ENCODE measurements at regions not wholly inside any gene's neighbourhood (a gene's known extent, or its start where the extent isn't known, plus 50 kb on each side); places are given as distances from the start of the nearest gene placed in this dataset.
"Not testable (repeated sequence)": the region's sequence is repeated elsewhere in the genome, so short reads cannot be mapped to it uniquely, and the experiment has no call there.

- no peak for DNase-seq
These were observed 568.1 kb upstream of the CRIM1 start for GRCh38 chr2:35787302-35788031.

GRCh38 chr2:35785564-35785963 is 570.0 kb upstream of the CRIM1 start:
- DNase-seq: no peak

GRCh38 chr2:35784777-35785176 is 570.8 kb upstream of the CRIM1 start:
- no peak for DNase-seq

GRCh38 chr2:35783723-35784122 is 571.9 kb upstream of the CRIM1 start:
- DNase-seq: no peak

GRCh38 chr2:35741556-35741955 is 614.0 kb upstream of the CRIM1 start:
- DNase-seq: no peak

GRCh38 chr2:35731674-35732073 is 623.9 kb upstream of the CRIM1 start:
- DNase-seq: no peak

- no peak for DNase-seq
These were observed 640.7 kb upstream of the CRIM1 start for GRCh38 chr2:35714883-35715282.

GRCh38 chr2:35708411-35708923 is 647.1 kb upstream of the CRIM1 start:
- no peak for DNase-seq

GRCh38 chr2:35688309-35688708 is 667.3 kb upstream of the CRIM1 start:
- DNase-seq: no peak

GRCh38 chr2:35651688-35652323 is 703.8 kb upstream of the CRIM1 start:
- no peak for DNase-seq

GRCh38 chr2:35614640-35615039 is 740.9 kb upstream of the CRIM1 start:
- DNase-seq: no peak

GRCh38 chr2:35606394-35606793 is 749.2 kb upstream of the CRIM1 start:
- DNase-seq: no peak

- DNase-seq: no peak
These were observed 757.3 kb upstream of the CRIM1 start for GRCh38 chr2:35598310-35598709.

- no peak for DNase-seq
These were observed 763.7 kb upstream of the CRIM1 start for GRCh38 chr2:35591886-35592285.

GRCh38 chr2:35585972-35586371 is 769.6 kb upstream of the CRIM1 start:
- no peak for DNase-seq

GRCh38 chr2:35582637-35583036 is 772.9 kb upstream of the CRIM1 start:
- no peak for DNase-seq

- DNase-seq: no peak
These were observed 774.6 kb upstream of the CRIM1 start for GRCh38 chr2:35580956-35581355.

- not testable (repeated sequence) for DNase-seq
These were observed 787.0 kb upstream of the CRIM1 start for GRCh38 chr2:35568574-35568973.

- DNase-seq: no peak
These were observed 793.1 kb upstream of the CRIM1 start for GRCh38 chr2:35562488-35562887.

GRCh38 chr2:35548171-35548570 is 807.4 kb upstream of the CRIM1 start:
- no peak for DNase-seq

- no peak for DNase-seq
These were observed 810.3 kb upstream of the CRIM1 start for GRCh38 chr2:35545301-35545700.

- DNase-seq: no peak
These were observed 816.8 kb upstream of the CRIM1 start for GRCh38 chr2:35538796-35539195.

- no peak for DNase-seq
These were observed 824.9 kb upstream of the CRIM1 start for GRCh38 chr2:35530615-35531135.

- no peak for DNase-seq
These were observed 828.8 kb upstream of the CRIM1 start for GRCh38 chr2:35526741-35527140.

Data from NCI-H2227 treated with DMSO at 0.1 percent for 48 hours (cell line).